ENCODE measurements at regions not wholly inside any gene's neighbourhood (a gene's known extent, or its start where the extent isn't known, plus 50 kb on each side); places are given as distances from the start of the nearest gene placed in this dataset.
"Not testable (repeated sequence)": the region's sequence is repeated elsewhere in the genome, so short reads cannot be mapped to it uniquely, and the experiment has no call there.

DNA sequence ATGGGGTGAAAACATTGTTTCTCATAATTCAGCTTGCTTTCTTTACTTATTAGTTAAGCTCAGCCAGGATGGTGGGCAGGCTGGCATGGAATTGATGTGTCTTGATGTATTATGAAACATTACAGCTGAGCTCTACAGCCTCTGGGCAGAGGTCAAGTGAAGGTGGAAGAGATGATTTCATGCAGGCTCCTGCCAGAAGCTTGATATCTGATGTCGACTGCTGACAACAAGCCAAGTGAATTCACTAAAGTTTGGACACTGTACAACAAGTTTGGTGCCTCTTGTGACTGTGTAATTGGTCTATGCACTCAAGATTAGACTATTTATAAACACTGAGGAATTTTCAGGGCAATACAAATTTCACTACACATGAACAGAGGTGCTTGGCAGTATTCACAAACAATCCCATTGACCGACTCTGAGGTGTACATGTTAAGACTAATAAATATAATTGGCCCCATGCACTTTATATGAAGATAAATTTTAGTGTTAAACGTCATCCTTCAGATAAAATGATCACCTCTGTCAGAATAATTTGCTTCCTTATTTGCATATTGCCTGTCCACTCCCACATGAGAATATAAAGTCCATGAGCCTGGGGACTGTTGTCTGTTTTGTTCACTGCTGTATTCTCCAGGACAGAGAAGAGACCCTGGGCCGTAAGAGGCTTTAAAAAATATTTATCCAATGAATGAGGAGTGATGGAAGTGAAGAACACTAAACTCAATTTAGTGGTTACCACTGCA lies 612.2 kb downstream of the IQCM start:
- DNase-seq, result peak; percentile 19

DNA sequence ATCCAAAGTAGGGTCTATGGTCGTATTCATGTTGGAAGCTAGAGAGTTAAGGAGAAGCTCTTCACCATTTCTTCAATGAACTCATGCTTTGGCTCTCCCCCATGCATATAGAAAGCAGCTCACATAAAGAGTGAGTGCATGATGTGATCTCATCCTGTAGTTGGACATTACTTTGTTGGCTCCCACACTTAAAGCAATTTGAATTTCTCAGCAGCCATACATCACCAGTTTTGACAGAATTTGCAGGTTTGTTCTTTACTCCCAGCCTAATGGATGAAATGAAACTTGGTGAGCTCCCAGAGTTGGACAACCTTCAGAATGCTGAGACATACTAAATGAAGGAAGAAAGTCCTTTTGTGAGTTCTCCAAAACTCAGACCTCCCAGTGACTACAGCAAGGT lies 613.5 kb downstream of the IQCM start:
- DNase-seq, result peak; percentile 61

DNA sequence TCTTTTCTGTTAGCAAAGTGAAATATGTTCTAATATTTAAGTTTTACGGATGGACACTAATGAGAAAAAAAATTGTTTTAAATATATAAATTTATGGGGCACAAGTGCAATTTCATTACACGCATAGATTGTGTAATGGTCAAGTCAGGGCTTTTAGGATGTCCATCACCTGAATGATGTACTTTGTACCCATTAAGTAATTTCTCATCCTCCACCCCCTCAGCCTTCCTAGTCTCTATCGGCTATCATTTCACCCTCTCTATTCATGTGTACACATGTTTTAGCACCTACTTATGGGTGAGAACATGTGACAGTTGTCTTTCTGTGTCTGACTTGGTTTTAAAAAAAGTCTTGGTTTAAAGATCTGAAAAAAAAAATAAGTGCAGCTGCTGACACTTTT lies 616.0 kb downstream of the IQCM start:
- no peak for DNase-seq

DNA sequence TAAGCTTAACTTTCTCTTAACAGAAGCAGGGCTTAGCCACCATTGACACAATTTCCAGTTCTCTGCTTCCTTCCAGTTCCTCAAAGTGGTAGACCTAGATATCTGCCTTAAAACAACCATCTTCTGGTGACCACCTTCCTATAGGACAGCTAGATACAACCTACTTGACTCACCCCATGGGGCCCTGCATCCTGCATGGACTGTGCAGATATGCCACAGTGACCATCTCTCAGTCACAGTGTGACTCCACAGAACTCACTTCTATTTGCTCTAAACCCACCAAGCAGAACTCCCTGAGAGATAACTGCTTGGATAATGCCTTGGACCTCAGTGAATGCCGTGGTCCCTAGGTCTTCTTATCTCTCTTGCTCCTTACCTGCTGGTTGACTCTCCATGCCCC lies 621.6 kb downstream of the IQCM start:
- DNase-seq, result no peak

DNA sequence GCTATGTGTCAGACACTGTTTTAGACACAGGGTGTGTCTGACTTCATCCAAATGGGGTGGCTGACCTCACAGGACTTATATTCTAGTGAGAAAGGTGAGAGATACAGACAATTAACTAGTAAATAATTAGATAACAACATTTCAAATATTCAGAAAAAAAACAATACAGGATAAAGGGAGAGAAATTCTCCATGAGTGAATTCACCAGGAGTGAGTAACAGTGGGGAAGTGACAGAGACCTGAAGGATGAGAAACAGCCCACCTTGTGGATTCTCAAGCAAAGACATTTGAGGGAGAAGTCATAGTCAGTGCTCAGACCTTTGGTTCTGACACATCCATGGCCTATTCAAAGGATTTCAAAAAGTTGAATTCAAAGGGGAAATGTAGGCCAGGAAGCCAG lies 627.9 kb downstream of the IQCM start:
- no peak for DNase-seq

DNA sequence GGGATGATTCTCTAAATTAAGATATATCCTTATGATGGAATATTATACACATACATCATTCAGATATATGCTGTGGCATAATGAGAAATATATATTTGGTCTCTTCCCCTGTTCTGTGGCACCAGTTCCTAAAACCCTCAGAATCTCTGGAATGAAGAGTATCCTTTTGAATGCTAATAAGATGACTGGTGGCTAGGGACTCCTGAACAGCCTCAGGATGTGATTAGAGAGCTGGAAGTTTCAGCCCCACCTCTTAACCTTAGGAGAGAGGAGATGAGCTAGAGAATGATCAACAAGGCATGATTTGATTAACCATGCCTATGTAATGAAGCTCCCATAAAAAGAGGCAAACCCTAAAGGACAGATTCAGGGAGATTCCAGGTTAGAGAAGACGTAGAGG lies 632.0 kb downstream of the IQCM start:
- DNase-seq, result no peak

DNA sequence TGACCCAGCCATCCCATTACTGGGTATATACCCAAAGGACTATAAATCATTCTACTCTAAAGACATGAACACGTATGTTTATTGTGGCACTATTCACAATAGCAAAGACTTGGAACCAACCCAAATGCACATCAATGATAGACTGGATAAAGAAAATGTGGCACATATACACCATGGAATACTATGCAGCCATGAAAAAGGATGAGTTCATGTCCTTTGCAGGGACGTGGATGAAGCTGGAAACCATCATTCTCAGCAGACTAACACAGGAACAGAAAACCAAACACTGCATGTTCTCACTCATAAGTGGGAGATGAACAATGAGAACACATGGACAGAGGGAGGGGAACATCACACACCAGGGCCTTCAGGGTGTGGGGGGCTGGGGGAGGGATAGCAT lies 634.2 kb downstream of the IQCM start:
- DNase-seq, result not testable (repeated sequence)

DNA sequence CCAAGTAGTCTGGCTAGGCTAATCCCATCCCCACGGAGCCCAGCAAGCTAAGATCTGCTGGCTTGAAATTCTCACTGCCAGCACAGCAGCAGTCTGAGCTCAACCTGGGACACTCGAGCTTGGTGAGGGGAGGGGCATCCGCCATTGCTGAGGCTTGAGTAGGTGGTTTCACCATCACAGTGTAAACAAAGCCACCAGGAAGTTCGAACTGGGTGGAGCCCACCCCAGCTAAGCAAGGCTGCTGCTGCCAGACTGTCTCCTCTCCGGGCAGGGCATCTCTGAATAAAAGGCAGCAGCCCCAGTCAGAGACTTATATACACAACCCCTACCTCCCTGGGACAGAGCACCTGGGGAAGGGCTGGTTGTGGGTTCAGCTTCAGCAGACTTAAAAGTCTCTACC lies 639.6 kb downstream of the IQCM start:
- DNase-seq, result no peak

DNA sequence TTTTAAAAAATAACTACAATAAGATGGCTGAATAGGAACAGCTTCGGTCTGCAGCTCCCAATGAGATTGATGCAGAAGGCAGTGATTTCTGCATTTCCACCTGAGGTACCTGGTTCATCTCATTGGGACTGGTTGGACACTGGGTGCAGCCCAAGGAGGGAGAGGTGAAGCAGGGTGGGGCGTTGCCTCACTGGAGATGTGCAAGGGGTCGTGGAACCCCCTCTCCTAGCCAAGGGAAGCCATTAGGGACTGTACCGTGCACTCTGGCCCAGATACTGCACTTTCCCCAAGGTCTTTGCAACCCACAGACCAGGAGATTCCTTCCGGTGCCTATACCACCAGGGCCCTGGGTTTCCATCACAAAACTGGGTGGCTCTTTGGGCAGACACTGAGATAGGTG lies 640.1 kb downstream of the IQCM start:
- DNase-seq, result no peak

DNA sequence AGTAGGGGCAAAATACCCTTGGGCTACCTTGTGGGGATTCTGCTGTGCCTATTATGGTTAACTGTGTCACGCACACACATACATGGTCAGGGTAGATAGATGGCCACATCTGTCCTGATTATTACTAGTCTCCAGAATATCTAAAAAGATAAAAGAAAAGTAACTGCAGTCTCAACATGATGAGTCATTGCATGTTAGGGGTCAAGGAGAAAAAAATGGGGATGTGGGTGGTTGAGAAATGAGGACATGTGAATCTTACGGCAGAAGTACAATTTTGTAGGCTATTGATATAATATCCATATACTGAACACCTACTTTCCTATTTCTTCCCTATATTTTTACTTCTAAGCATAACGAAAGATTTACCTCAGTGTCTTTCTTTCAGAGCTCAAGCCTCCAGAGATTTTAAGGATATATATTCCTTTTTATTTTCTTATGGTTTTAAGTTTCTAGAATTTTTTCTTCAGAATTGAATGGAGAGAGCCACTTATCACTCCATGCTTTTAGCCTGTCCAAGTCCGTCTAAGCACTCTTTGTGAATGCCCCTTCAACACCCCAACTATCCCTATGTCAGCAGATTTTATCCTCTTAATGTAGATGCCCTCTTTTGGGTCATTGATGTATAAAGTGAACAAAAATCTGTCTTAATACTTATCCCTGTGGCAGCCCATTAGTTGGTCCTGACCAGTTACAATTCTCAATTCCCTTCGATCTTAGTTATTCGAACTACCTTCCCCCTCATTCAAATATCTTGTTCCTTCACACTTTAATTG lies 642.2 kb downstream of the IQCM start:
- DNase-seq, result no peak

DNA sequence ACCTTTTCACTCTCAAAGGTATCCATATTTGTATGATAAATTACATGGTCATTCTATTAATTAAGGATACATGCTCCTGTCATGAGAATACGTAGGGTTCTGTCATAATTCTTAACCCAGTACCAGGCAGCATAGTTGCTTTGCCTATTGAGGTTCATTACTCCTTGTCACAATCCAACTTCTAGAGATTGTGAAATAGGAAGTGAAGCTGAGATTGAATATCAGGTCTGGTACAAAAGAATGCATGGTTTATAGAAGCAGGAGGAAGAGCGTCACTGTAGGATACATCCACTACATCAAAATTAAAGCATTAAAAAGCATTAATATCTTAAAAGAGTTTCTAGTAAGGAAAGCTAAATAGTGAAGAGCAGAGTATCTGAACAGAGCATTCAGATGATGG lies 647.0 kb downstream of the IQCM start:
- no peak for DNase-seq

DNA sequence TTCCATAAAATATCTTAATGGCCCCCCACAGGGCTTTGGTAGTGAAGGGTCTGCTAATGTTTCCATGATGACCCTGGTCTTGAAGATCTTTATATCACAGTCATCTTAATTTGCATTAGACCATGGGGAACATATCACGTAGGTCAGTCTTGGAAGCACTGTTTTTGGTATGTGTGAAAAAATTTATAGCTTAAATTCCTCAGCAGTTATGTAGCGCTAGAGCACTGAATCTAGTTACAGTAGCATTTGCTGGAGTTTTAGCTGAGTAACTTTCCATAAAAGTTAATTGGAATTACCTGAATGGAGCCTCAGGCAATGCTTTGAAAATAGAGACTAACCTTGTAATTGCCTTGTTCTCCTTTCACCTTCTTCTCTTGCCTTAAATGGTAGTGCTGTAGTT lies 648.8 kb downstream of the IQCM start:
- no peak for DNase-seq

DNA sequence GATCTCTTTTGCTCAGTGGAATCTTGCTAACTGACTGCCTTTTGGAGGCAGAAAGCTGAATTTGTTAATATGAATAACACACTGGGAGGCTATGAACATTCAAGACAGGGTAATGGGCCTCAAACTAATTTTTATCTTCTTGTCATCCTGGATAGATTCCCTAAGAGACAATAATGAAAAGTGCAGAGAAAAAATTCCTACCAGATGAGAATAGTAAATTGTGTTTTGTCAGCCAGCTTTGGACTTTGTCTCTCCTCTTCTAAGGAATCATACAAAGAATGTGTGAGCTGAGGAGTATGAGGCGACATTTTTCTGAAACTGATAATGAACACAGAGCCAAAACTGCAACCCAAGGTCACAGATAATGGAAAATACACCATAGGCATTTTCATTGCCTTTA lies 649.3 kb downstream of the IQCM start:
- no peak for DNase-seq

DNA sequence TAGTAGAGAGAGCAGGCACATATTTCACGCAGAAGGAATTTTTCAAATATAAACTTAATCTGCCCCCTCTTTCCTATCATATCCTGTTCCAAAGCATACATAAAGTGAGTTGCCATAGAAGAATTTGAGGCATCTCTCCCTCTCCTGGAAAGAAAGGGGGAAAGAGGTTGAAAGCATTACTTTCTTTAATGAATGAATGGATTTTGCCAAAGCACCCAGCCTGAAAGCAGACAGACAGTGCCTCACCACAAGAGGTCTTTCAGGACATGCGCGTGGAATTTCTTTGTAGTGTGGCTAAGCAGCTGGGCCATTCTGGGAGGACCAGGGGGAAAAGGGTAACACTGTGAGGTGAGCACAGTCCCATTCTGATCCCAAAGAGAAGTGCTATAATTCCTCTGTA lies 651.4 kb downstream of the IQCM start:
- no peak for DNase-seq

DNA sequence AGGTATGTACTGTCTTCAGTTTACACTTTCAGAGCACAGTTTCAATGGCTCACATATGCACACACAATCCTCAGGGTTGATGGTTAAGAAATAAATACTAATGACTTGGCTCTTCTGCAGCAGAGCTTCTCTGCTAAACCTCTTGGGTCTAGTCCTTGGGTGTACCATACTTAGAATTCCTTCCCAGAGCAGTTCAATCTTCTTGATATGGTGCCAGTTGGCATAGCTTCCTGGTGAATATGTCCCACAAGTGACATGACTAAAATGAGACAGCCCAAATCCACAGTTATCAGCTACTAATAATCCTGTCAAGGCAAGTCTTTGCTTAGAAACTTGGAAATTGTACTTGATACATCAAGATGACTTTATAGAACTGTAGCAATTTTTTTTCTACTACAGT lies 654.4 kb downstream of the IQCM start:
- no peak for DNase-seq

DNA sequence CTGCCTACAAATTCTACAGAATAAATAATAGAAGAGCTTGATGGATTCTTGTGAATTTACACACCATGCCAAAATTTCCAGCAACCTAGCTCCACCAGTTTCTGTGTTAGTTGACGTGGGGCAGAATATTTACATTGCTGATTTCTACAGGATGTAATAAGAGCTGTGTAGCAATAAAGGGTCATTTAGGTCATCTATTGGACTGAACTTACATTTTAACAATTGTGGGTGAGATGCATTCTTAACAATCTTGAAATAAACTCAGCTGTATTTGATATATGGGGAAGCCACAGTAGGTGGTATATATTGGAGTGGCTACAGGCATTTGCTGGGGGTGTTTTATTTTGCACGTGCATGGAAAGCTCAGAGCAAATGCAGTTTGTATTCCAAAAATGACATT lies 655.3 kb downstream of the IQCM start:
- no peak for DNase-seq

DNA sequence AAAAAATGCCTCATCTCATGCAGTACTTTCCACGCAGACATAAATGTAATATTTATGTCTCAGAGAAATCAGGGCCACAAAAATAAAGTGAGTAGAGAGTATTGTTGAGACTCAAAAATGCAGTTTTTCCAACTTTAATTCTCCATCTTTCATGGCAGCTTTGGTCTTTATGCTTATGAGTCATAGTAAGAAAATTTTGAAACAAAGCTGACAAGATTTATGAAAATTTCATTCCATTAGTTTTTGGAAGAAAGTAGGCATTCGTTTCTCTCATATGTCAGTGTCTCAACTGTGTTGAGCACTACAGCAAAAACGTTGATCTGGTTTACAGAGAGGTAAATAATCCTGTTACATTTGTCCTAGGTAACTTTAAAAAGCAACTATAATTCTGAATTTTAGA lies 656.8 kb downstream of the IQCM start:
- no peak for DNase-seq

DNA sequence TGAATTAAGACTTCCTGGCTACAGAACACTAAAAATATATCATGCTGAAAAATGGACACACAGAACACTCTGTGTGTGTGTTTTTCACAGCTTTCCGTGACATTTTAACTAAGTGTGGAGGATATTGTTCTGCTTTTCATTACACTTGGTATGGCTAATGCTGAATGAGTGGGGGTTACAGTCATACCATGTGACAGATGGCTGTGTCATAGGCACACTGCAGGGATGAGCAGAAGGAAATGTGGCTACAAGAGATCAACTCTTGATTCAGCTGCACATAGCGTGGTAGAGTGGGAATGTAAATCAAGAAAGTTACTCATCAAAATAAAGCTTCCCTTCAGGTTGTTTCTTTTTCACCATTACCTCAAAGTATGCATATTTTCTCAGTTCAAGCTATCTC lies 669.8 kb downstream of the IQCM start:
- DNase-seq, result no peak

DNA sequence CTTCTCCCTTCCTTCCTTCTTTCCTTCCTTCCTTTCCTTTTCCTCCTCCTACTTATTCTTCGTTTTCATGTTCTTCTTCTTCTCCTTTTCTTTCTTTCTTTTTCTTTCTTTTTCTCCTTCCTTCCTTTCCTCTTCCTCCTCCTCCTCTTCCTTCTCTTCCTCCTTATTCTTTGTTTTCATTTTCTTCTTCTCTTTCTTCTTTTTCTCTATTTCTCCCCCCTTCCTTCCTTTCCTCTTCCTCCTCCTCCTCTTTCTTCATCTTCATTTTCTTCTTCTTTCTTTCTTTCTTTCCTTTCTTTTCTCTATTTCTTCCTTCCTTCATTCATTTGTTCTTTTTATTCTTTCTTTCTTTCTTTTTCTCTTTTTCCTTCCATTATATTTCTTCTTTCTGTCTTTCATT lies 671.6 kb downstream of the IQCM start:
- DNase-seq, result no peak

DNA sequence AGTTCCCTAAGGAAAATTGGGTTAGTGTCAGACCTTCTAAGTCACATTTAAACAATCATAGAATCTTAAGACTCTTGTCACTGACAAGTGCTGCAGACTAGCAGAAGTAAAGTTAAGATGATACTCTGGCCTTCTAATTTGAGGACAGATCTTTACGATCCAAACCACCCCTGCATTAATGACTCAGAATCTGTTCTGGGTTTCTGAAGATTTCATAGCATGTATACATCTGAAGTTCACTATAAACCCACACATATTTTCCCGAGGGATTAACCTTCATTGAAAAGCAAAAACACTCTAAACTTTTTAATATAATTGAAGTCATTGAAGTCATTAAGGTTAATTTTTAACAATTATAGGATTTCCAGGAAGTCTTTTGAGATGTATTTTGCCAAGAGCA lies 674.3 kb downstream of the IQCM start:
- no peak for DNase-seq

DNA sequence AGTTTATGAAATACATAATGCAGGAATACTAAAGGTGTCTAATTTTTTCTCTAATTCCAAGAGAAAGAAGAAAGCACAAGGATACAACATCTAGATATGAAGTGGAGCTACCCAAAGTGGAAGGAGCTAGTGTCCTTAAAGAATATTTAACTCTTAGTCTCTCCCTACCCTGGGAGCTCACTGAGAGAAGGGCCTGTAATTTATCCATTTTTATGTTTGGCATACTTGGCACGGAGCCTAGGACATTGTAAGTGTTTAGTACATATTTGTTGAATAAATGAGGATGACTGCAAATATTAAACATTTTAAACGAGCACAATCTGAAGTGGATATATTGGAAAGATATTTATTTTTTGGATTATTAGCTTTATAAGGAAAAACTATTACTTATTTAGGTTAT lies 674.8 kb downstream of the IQCM start:
- no peak for DNase-seq

DNA sequence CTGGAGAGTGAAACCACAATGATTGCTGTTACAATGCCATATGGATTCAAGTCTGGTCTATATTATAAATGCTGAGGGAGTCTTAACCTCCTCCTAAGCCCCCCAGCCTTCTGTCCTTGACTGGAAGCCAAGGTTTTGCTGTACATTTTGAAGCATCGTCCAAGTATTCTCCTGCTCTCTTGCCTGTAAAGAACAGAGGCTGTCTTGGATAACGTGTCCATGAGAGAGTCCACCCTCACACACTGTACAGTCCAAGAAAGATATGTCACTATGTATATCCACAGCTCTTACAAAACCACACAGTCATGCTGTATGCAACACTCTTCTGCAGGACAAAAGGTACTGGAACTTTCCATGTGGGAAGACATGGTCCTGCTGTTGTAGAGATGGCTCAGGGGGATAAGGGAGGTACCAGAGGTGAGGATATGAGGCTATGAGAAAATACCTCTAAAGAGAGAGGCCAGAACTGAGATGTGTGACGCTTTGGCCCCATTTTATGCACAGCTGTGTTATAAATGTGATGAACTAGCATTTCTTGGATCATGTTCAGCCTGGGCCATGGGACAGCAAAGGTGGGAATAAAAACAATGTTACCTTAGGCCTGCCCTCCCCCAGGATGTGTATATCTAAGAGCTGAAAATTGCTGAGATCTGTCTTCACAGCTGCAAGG lies 678.6 kb downstream of the IQCM start:
- DNase-seq, result no peak

DNA sequence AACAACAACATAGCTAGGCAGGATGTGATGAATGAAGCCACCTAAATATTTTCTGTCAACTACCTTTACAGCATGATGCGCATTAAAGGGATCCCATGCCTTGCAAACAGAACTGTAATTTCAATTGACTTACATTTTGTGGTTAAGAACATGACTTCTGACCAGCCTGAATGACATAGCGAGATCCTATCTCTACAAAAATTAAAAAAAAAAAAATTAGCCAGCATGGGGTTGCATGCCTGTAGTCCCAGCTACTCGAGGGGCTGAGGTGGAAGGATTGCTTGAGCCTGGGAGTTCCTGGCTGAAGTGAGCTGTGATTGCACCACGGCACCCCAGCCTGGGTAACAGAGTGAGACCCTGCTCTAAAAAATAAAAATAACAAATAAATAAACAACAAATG lies 680.6 kb downstream of the IQCM start:
- DNase-seq, result no peak

DNA sequence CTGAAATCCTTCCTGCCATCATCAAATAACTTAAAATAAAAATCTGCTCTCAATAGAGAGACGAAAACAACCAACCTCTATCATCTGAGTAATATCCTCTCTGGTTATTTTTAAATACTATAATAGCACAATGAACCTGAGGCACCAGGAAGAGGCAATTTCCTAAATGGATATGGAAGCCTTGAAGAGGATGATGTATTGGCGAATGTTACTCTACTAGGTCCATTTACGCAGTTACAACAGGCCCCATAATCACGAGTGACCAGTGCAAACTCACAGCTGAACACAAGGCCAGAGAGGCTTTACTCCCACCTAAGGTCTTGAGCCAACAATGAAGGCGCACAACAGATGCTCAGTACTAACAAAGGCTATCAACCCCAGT lies 678.8 kb upstream of the NR3C2 start:
- no peak for DNase-seq
